ENCODE measurements at regions not wholly inside any gene's neighbourhood (a gene's known extent, or its start where the extent isn't known, plus 50 kb on each side); places are given as distances from the start of the nearest gene placed in this dataset.

GRCh38 chr2:4539121-4539520 lies 835.7 kb downstream of the DCDC2C start:
- Mint-ChIP-seq H3K27me3 (ENCODE audit: low read depth) (no peaks in the 10 kb centered on the region), H3K27ac (ENCODE audit: unreplicated experiment) (no peak overlapping the region), H3K36me3 (ENCODE audit: low read depth) (no peaks in the 10 kb centered on the region), H3K4me1 (ENCODE audit: low read depth) (no peaks in the 10 kb centered on the region), H3K9me3 (ENCODE audit: low read depth) (peaks cover 12% of the 10 kb centered on the region), H3K4me3 (ENCODE audit: unreplicated experiment) (no peak overlapping the region)
- DNase-seq (ENCODE audit: low spot score) = peak; percentile 55
- TF ChIP-seq CTCF (IDR thresholded peaks at IDR 0.05) = no peak

GRCh38 chr2:4549666-4550210 lies 846.4 kb downstream of the DCDC2C start:
- Mint-ChIP-seq H3K27ac (ENCODE audit: unreplicated experiment) (no peak overlapping the region), H3K4me1 (ENCODE audit: low read depth) (peaks cover 11% of the 10 kb centered on the region), H3K9me3 (ENCODE audit: low read depth) (no peaks in the 10 kb centered on the region), H3K27me3 (ENCODE audit: low read depth) (no peaks in the 10 kb centered on the region), H3K36me3 (ENCODE audit: low read depth) (peaks cover 2% of the 10 kb centered on the region), H3K4me3 (ENCODE audit: unreplicated experiment) (no peak overlapping the region)
- DNase-seq (ENCODE audit: low spot score) = no peak
- TF ChIP-seq CTCF (IDR thresholded peaks at IDR 0.05) = no peak

- no peak overlapping the region for H3K27ac Mint-ChIP-seq (ENCODE audit: unreplicated experiment)
- H3K4me1 Mint-ChIP-seq (ENCODE audit: low read depth) = peaks cover 19% of the 10 kb centered on the region
- H3K4me3 Mint-ChIP-seq (ENCODE audit: unreplicated experiment) = no peak overlapping the region
- TF ChIP-seq CTCF (IDR thresholded peaks at IDR 0.05) = no peak
- DNase-seq (ENCODE audit: low spot score) = no peak
- H3K27me3 Mint-ChIP-seq (ENCODE audit: low read depth) = no peaks in the 10 kb centered on the region
- no peaks in the 10 kb centered on the region for H3K36me3 Mint-ChIP-seq (ENCODE audit: low read depth)
- no peaks in the 10 kb centered on the region for H3K9me3 Mint-ChIP-seq (ENCODE audit: low read depth)
These were observed 848.5 kb downstream of the DCDC2C start for GRCh38 chr2:4551691-4552474.

GRCh38 chr2:4553241-4553640 lies 849.9 kb downstream of the DCDC2C start:
- no peaks in the 10 kb centered on the region for H3K36me3 Mint-ChIP-seq (ENCODE audit: low read depth)
- TF ChIP-seq CTCF (IDR thresholded peaks at IDR 0.05) = no peak
- peaks cover 19% of the 10 kb centered on the region for H3K4me1 Mint-ChIP-seq (ENCODE audit: low read depth)
- H3K27ac Mint-ChIP-seq (ENCODE audit: unreplicated experiment) = no peak overlapping the region
- no peaks in the 10 kb centered on the region for H3K27me3 Mint-ChIP-seq (ENCODE audit: low read depth)
- H3K4me3 Mint-ChIP-seq (ENCODE audit: unreplicated experiment) = no peak overlapping the region
- no peaks in the 10 kb centered on the region for H3K9me3 Mint-ChIP-seq (ENCODE audit: low read depth)
- no peak for DNase-seq (ENCODE audit: low spot score)

GRCh38 chr2:4556135-4556896 lies 852.9 kb downstream of the DCDC2C start:
- peaks cover 19% of the 10 kb centered on the region for H3K4me1 Mint-ChIP-seq (ENCODE audit: low read depth)
- DNase-seq (ENCODE audit: low spot score) = no peak
- no peaks in the 10 kb centered on the region for H3K27me3 Mint-ChIP-seq (ENCODE audit: low read depth)
- no peaks in the 10 kb centered on the region for H3K36me3 Mint-ChIP-seq (ENCODE audit: low read depth)
- peak overlapping the region; percentile 61 for H3K27ac Mint-ChIP-seq (ENCODE audit: unreplicated experiment)
- H3K9me3 Mint-ChIP-seq (ENCODE audit: low read depth) = no peaks in the 10 kb centered on the region
- no peak overlapping the region for H3K4me3 Mint-ChIP-seq (ENCODE audit: unreplicated experiment)
- TF ChIP-seq CTCF (IDR thresholded peaks at IDR 0.05) = no peak
